ENCODE measurements at regions not wholly inside any gene's neighbourhood (a gene's known extent, or its start where the extent isn't known, plus 50 kb on each side); places are given as distances from the start of the nearest gene placed in this dataset.

GRCh38 chr1:112251766-112252506, 144.1 kb upstream of the CTTNBP2NL start:
- H3K4me2 ChIP-seq (ENCODE audit: low read length): no peak overlapping the region
- H3F3A ChIP-seq (ENCODE audit: insufficient read depth, low read length, poor library complexity, severe bottlenecking): no peaks in the 10 kb centered on the region
- TF ChIP-seq, protein P1, sequence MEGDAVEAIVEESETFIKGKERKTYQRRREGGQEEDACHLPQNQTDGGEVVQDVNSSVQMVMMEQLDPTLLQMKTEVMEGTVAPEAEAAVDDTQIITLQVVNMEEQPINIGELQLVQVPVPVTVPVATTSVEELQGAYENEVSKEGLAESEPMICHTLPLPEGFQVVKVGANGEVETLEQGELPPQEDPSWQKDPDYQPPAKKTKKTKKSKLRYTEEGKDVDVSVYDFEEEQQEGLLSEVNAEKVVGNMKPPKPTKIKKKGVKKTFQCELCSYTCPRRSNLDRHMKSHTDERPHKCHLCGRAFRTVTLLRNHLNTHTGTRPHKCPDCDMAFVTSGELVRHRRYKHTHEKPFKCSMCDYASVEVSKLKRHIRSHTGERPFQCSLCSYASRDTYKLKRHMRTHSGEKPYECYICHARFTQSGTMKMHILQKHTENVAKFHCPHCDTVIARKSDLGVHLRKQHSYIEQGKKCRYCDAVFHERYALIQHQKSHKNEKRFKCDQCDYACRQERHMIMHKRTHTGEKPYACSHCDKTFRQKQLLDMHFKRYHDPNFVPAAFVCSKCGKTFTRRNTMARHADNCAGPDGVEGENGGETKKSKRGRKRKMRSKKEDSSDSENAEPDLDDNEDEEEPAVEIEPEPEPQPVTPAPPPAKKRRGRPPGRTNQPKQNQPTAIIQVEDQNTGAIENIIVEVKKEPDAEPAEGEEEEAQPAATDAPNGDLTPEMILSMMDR (IDR thresholded peaks at IDR 0.05; ENCODE audit: poor library complexity, severe bottlenecking): no peak
- no peak for TF ChIP-seq TAF1 (IDR thresholded peaks at IDR 0.05; ENCODE audit: low read depth)
- TF ChIP-seq POLR2AphosphoS5 (IDR thresholded peaks at IDR 0.05): no peak
- TF ChIP-seq SMC3 (conservative IDR thresholded peaks at IDR 0.05; ENCODE audit: poor library complexity): no peak
- TF ChIP-seq EP300 (conservative IDR thresholded peaks at IDR 0.05; ENCODE audit: poor library complexity, severe bottlenecking): no peak
- TF ChIP-seq MXI1 (conservative IDR thresholded peaks at IDR 0.05; ENCODE audit: poor library complexity, severe bottlenecking): no peak
- TF ChIP-seq REST (IDR thresholded peaks at IDR 0.05; ENCODE audit: borderline replicate concordance): no peak
- TF ChIP-seq EZH2 (IDR thresholded peaks at IDR 0.05; ENCODE audit: borderline replicate concordance, insufficient read depth, low read length, poor library complexity, severe bottlenecking): no peak
- TF ChIP-seq RAD21 (conservative IDR thresholded peaks at IDR 0.05): no peak
- no peak overlapping the region for H3K4me3 ChIP-seq (ENCODE audit: low read length)
- H2AFZ ChIP-seq (ENCODE audit: low read depth, low read length): no peak overlapping the region
- H3K9ac ChIP-seq (ENCODE audit: low read length): no peak overlapping the region
- no peaks in the 10 kb centered on the region for H3K27me3 ChIP-seq (ENCODE audit: insufficient read depth, low read depth, low read length)
- H3K79me2 ChIP-seq (replicated peaks; ENCODE audit: insufficient read depth, low read length): no peaks in the 10 kb centered on the region
- no peaks in the 10 kb centered on the region for H3K36me3 ChIP-seq (ENCODE audit: insufficient read depth, low read length)
- H3K9me2 ChIP-seq (ENCODE audit: insufficient read depth, low read length): no peaks in the 10 kb centered on the region
- no peaks in the 10 kb centered on the region for H4K20me1 ChIP-seq (ENCODE audit: insufficient read depth)
- no peaks in the 10 kb centered on the region for H3K9me3 ChIP-seq (ENCODE audit: low read length)
- no peak overlapping the region for H3K27ac ChIP-seq (ENCODE audit: low read length)

GRCh38 chr1:112253366-112253765, 142.6 kb upstream of the CTTNBP2NL start:
- no peaks in the 10 kb centered on the region for H3K36me3 ChIP-seq (ENCODE audit: insufficient read depth, low read length)
- H4K20me1 ChIP-seq (ENCODE audit: insufficient read depth): no peaks in the 10 kb centered on the region
- no peaks in the 10 kb centered on the region for H3K9me2 ChIP-seq (ENCODE audit: insufficient read depth, low read length)
- H3F3A ChIP-seq (ENCODE audit: insufficient read depth, low read length, poor library complexity, severe bottlenecking): no peaks in the 10 kb centered on the region
- H3K4me3 ChIP-seq (ENCODE audit: low read length): no peak overlapping the region
- no peaks in the 10 kb centered on the region for H3K9me3 ChIP-seq (ENCODE audit: low read length)
- no peaks in the 10 kb centered on the region for H3K79me2 ChIP-seq (replicated peaks; ENCODE audit: insufficient read depth, low read length)
- TF ChIP-seq EP300 (conservative IDR thresholded peaks at IDR 0.05; ENCODE audit: poor library complexity, severe bottlenecking) (no peak), REST (IDR thresholded peaks at IDR 0.05; ENCODE audit: borderline replicate concordance) (no peak), EZH2 (IDR thresholded peaks at IDR 0.05; ENCODE audit: borderline replicate concordance, insufficient read depth, low read length, poor library complexity, severe bottlenecking) (no peak), MXI1 (conservative IDR thresholded peaks at IDR 0.05; ENCODE audit: poor library complexity, severe bottlenecking) (no peak)
- TF ChIP-seq, protein P1 (IDR thresholded peaks at IDR 0.05; ENCODE audit: poor library complexity, severe bottlenecking): no peak
- H3K4me2 ChIP-seq (ENCODE audit: low read length): no peak overlapping the region
- no peak overlapping the region for H2AFZ ChIP-seq (ENCODE audit: low read depth, low read length)
- no peaks in the 10 kb centered on the region for H3K27me3 ChIP-seq (ENCODE audit: insufficient read depth, low read depth, low read length)
- no peak overlapping the region for H3K27ac ChIP-seq (ENCODE audit: low read length)
- H3K9ac ChIP-seq (ENCODE audit: low read length): no peak overlapping the region
